ENCODE measurements at regions not wholly inside any gene's neighbourhood (a gene's known extent, or its start where the extent isn't known, plus 50 kb on each side); places are given as distances from the start of the nearest gene placed in this dataset.

DNA sequence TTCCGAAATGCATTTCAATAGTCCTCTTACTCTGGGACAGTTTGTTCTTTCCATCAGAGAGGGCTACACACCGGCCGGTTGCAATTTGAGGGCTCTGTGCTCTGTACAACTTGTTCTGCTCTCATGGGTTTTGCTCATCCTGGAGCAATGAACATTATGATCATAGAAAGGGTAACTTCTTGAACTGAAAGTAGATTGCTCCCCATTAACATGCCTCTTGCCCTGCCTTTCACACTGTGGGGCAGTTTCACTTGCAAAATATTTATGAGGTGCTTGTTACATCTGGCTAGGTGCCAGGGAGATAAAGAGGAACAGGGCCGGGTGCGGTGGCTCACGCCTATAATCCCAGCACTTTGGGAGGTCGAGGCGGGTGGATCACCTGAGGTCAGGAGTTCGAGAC lies 97.3 kb upstream of the MPP7 start (continued):
- peak; percentile 19; the same call in 1 of the 2 replicates for TF ChIP-seq SPI1 (IDR thresholded peaks at IDR 0.05; ENCODE audit: borderline replicate concordance, insufficient read depth, low read depth, low read length)

DNA sequence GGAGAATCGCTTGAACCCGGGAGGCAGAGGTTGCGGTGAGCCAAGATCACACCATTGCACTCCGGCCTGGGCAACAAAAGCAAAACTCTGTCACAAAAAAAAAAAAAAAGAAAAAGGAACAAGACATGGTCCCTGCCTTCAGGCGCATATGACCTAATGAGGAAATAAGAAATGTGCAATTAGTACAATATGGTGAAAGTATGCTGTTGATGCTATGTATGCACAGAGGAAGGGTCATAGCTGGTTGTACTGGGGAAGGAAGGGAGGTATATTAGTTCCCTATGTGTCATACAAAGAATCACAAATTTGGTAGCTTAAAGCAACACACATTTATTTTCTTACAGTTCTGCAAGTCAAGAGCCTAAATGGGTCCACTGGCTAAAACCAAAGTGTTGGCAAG lies 97.8 kb upstream of the MPP7 start:
- RAD21 ChIA-PET (ENCODE audit: unreplicated experiment) = no interaction called here
- no peaks in the 10 kb centered on the region; a peak in 1 of 4 replicates for H3K27me3 ChIP-seq (replicated peaks in 1 of 2; ENCODE audit: control insufficient read depth in 2 of 2, insufficient read depth in 2 of 2, low read length in 1 of 2)
- no peaks in the 10 kb centered on the region for H3K36me3 ChIP-seq (ENCODE audit: control insufficient read depth in 2 of 2, insufficient read depth in 2 of 2, low read length in 1 of 2)
- H3K9me3 ChIP-seq (replicated peaks; ENCODE audit: control insufficient read depth, insufficient read depth, low read length) = no peaks in the 10 kb centered on the region
- intact Hi-C loops (cut with micrococcal nuclease; ENCODE audit: unreplicated experiment) = no loop called here
- no TSS peak for BruUV-seq (replicated peaks)
- no peak overlapping the region for H3K4me3 ChIP-seq
- in situ Hi-C loops (cut with MboI) = no loop called here
- H4K20me1 ChIP-seq (ENCODE audit: control insufficient read depth, insufficient read depth) = no peaks in the 10 kb centered on the region
- H3K9ac ChIP-seq (ENCODE audit: control insufficient read depth, insufficient read depth, low read length) = no peak overlapping the region
- TF ChIP-seq MYB (IDR thresholded peaks at IDR 0.05; ENCODE audit: borderline replicate concordance, low read depth, low read length) = no peak
- no peak for TF ChIP-seq CEBPB (IDR thresholded peaks at IDR 0.05; ENCODE audit: borderline replicate concordance in 1 of 2, low read depth in 2 of 2, low read length in 2 of 2)
- TF ChIP-seq, protein P1, sequence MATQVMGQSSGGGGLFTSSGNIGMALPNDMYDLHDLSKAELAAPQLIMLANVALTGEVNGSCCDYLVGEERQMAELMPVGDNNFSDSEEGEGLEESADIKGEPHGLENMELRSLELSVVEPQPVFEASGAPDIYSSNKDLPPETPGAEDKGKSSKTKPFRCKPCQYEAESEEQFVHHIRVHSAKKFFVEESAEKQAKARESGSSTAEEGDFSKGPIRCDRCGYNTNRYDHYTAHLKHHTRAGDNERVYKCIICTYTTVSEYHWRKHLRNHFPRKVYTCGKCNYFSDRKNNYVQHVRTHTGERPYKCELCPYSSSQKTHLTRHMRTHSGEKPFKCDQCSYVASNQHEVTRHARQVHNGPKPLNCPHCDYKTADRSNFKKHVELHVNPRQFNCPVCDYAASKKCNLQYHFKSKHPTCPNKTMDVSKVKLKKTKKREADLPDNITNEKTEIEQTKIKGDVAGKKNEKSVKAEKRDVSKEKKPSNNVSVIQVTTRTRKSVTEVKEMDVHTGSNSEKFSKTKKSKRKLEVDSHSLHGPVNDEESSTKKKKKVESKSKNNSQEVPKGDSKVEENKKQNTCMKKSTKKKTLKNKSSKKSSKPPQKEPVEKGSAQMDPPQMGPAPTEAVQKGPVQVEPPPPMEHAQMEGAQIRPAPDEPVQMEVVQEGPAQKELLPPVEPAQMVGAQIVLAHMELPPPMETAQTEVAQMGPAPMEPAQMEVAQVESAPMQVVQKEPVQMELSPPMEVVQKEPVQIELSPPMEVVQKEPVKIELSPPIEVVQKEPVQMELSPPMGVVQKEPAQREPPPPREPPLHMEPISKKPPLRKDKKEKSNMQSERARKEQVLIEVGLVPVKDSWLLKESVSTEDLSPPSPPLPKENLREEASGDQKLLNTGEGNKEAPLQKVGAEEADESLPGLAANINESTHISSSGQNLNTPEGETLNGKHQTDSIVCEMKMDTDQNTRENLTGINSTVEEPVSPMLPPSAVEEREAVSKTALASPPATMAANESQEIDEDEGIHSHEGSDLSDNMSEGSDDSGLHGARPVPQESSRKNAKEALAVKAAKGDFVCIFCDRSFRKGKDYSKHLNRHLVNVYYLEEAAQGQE (IDR thresholded peaks at IDR 0.05; ENCODE audit: low read depth, low read length) = no peak
- no peak for TF ChIP-seq BCL11A (IDR thresholded peaks at IDR 0.05; ENCODE audit: low read depth, low read length)
- TF ChIP-seq NFYA (IDR thresholded peaks at IDR 0.05; ENCODE audit: borderline replicate concordance, low read depth, low read length) = no peak
- TF ChIP-seq BRCA1 (IDR thresholded peaks at IDR 0.05; ENCODE audit: low read depth, low read length) = no peak
- TF ChIP-seq SMARCA5 (IDR thresholded peaks at IDR 0.05) = no peak
- no peak for TF ChIP-seq TARDBP (IDR thresholded peaks at IDR 0.05; ENCODE audit: borderline replicate concordance)
- no peak overlapping the region for H3K27ac ChIP-seq (ENCODE audit: control insufficient read depth, insufficient read depth)
- SMC1A ChIA-PET (ENCODE audit: uncharacterized antibody, unreplicated experiment) = no interaction called here
- FAIRE-seq = no peak
- 67% methylated on average over 1 of the region's 5 CpGs for WGBS (ENCODE audit: insufficient coverage, insufficient replicate concordance, low lambda C conversion rate, missing lambda C conversion rate)
- ATAC-seq = peak; percentile 22
- no peak for DNase-seq (ENCODE audit: low read depth, low spot score)
- CTCF ChIA-PET = interaction anchor here (1.1 to 1.2 kb wide), 3 partner anchors 8 to 150 kb away, joined by 3 to 5 read pairs (median 5); no protein-coding TSS in a partner anchor
- H2AFZ ChIP-seq (ENCODE audit: control insufficient read depth, low read depth, low read length) = no peak overlapping the region
- H3K4me1 ChIP-seq (ENCODE audit: control insufficient read depth, insufficient read depth, low read length) = peaks cover 5% of the 10 kb centered on the region
- H3K4me2 ChIP-seq (ENCODE audit: control insufficient read depth, insufficient read depth) = no peak overlapping the region
- H3K79me2 ChIP-seq (ENCODE audit: control insufficient read depth, insufficient read depth, low read length) = no peaks in the 10 kb centered on the region
- POLR2A ChIA-PET = no interaction called here

Measured in GM12878 (cell line).